ENCODE measurements at regions not wholly inside any gene's neighbourhood (a gene's known extent, or its start where the extent isn't known, plus 50 kb on each side); places are given as distances from the start of the nearest gene placed in this dataset.
"Not testable (repeated sequence)": the region's sequence is repeated elsewhere in the genome, so short reads cannot be mapped to it uniquely, and the experiment has no call there.

DNA sequence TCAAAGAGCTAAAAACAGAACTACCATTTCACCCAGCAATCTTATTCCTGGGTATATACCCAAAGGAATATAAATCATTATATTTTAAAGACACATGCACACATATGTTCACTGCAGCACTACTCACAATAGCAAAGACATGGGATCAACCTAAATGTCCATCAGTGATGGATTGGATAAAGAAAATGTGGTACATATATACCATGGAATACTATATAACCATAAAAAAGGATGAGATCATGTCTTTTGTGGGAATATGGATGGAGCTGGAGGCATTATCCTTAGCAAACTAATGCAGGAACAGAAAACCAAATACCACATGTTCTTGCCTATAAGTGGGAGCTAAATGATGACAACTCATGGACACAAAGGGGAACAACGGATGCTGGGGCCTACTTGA is 205.1 kb downstream of the EBLN2 start:
- TF ChIP-seq, protein P1, sequence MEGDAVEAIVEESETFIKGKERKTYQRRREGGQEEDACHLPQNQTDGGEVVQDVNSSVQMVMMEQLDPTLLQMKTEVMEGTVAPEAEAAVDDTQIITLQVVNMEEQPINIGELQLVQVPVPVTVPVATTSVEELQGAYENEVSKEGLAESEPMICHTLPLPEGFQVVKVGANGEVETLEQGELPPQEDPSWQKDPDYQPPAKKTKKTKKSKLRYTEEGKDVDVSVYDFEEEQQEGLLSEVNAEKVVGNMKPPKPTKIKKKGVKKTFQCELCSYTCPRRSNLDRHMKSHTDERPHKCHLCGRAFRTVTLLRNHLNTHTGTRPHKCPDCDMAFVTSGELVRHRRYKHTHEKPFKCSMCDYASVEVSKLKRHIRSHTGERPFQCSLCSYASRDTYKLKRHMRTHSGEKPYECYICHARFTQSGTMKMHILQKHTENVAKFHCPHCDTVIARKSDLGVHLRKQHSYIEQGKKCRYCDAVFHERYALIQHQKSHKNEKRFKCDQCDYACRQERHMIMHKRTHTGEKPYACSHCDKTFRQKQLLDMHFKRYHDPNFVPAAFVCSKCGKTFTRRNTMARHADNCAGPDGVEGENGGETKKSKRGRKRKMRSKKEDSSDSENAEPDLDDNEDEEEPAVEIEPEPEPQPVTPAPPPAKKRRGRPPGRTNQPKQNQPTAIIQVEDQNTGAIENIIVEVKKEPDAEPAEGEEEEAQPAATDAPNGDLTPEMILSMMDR (IDR thresholded peaks at IDR 0.05): not testable (repeated sequence)
- not testable (repeated sequence) for TF ChIP-seq ZFX (IDR thresholded peaks at IDR 0.05; ENCODE audit: borderline replicate concordance)
